ENCODE measurements at regions not wholly inside any gene's neighbourhood (a gene's known extent, or its start where the extent isn't known, plus 50 kb on each side); places are given as distances from the start of the nearest gene placed in this dataset.

- Histone ChIP-seq H3K27me3 (no peaks in the 10 kb centered on the region), H3K4me3 (ENCODE audit: low read depth in 1 of 2, low read length in 1 of 2) (no peak overlapping the region), H3K4me1 (ENCODE audit: control insufficient read depth in 1 of 2, insufficient read depth in 1 of 2, low read depth in 1 of 2, low read length in 1 of 2) (no peaks in the 10 kb centered on the region), H3K36me3 (no peaks in the 10 kb centered on the region), H3K9me3 (no peaks in the 10 kb centered on the region), H3K27ac (no peak overlapping the region)
- no peak for TF ChIP-seq CTCF (IDR thresholded peaks at IDR 0.05)
Observed at GRCh38 chr2:129190494-129190893, 789.0 kb upstream of the RAB6C start.

- Histone ChIP-seq H3K4me1 (ENCODE audit: control insufficient read depth in 1 of 2, insufficient read depth in 1 of 2, low read depth in 1 of 2, low read length in 1 of 2) (no peaks in the 10 kb centered on the region), H3K9me3 (no peaks in the 10 kb centered on the region), H3K4me3 (ENCODE audit: low read depth in 1 of 2, low read length in 1 of 2) (no peak overlapping the region), H3K27me3 (no peaks in the 10 kb centered on the region), H3K36me3 (no peaks in the 10 kb centered on the region), H3K27ac (no peak overlapping the region)
- no peak for TF ChIP-seq CTCF (IDR thresholded peaks at IDR 0.05)
Observed at GRCh38 chr2:129191530-129191929, 787.9 kb upstream of the RAB6C start.

GRCh38 chr2:129192117-129192516 lies 787.3 kb upstream of the RAB6C start:
- Histone ChIP-seq H3K27me3 (no peaks in the 10 kb centered on the region), H3K27ac (no peak overlapping the region), H3K4me1 (ENCODE audit: control insufficient read depth in 1 of 2, insufficient read depth in 1 of 2, low read depth in 1 of 2, low read length in 1 of 2) (no peaks in the 10 kb centered on the region), H3K4me3 (ENCODE audit: low read depth in 1 of 2, low read length in 1 of 2) (no peak overlapping the region), H3K9me3 (no peaks in the 10 kb centered on the region), H3K36me3 (no peaks in the 10 kb centered on the region)
- no peak for TF ChIP-seq CTCF (IDR thresholded peaks at IDR 0.05)

GRCh38 chr2:129192841-129193253 lies 786.6 kb upstream of the RAB6C start:
- no peaks in the 10 kb centered on the region for H3K4me1 ChIP-seq (ENCODE audit: control insufficient read depth in 1 of 2, insufficient read depth in 1 of 2, low read depth in 1 of 2, low read length in 1 of 2)
- no peak for TF ChIP-seq CTCF (IDR thresholded peaks at IDR 0.05)

GRCh38 chr2:129193961-129194360 lies 785.5 kb upstream of the RAB6C start:
- H3K36me3 ChIP-seq: no peaks in the 10 kb centered on the region
- H3K4me3 ChIP-seq (ENCODE audit: low read depth in 1 of 2, low read length in 1 of 2): no peak overlapping the region
- no peak for TF ChIP-seq CTCF (IDR thresholded peaks at IDR 0.05)
- no peaks in the 10 kb centered on the region for H3K9me3 ChIP-seq
- H3K27ac ChIP-seq: no peak overlapping the region
- no peaks in the 10 kb centered on the region for H3K4me1 ChIP-seq (ENCODE audit: control insufficient read depth in 1 of 2, insufficient read depth in 1 of 2, low read depth in 1 of 2, low read length in 1 of 2)
- no peaks in the 10 kb centered on the region for H3K27me3 ChIP-seq

More at GRCh38 chr2:129192841-129193253, 786.6 kb upstream of the RAB6C start:
- H3K36me3 ChIP-seq: no peaks in the 10 kb centered on the region
- H3K9me3 ChIP-seq: no peaks in the 10 kb centered on the region
- H3K27ac ChIP-seq: no peak overlapping the region
- H3K4me3 ChIP-seq (ENCODE audit: low read depth in 1 of 2, low read length in 1 of 2): no peak overlapping the region
- H3K27me3 ChIP-seq: no peaks in the 10 kb centered on the region

GRCh38 chr2:129199501-129199900 lies 780.0 kb upstream of the RAB6C start:
- Histone ChIP-seq H3K36me3 (no peaks in the 10 kb centered on the region), H3K9me3 (no peaks in the 10 kb centered on the region), H3K4me3 (ENCODE audit: low read depth in 1 of 2, low read length in 1 of 2) (no peak overlapping the region), H3K4me1 (ENCODE audit: control insufficient read depth in 1 of 2, insufficient read depth in 1 of 2, low read depth in 1 of 2, low read length in 1 of 2) (no peaks in the 10 kb centered on the region), H3K27ac (no peak overlapping the region), H3K27me3 (no peaks in the 10 kb centered on the region)
- no peak for TF ChIP-seq CTCF (IDR thresholded peaks at IDR 0.05)
